ENCODE measurements at regions not wholly inside any gene's neighbourhood (a gene's known extent, or its start where the extent isn't known, plus 50 kb on each side); places are given as distances from the start of the nearest gene placed in this dataset.

GRCh38 chr2:128399256-128399655 is 80.6 kb upstream of the HS6ST1 start:
- TF ChIP-seq EZH2 (IDR thresholded peaks at IDR 0.05; ENCODE audit: borderline replicate concordance, low read depth, low read length, severe bottlenecking) (no peak), POLR2AphosphoS5 (IDR thresholded peaks at IDR 0.05; ENCODE audit: insufficient read depth, low read depth, low read length) (no peak), JUN (IDR thresholded peaks at IDR 0.05; ENCODE audit: borderline replicate concordance, insufficient read depth, insufficient read length, low read depth) (no peak), GATA2 (IDR thresholded peaks at IDR 0.05; ENCODE audit: insufficient read depth, insufficient read length, low read depth, low read length) (no peak)
- TF ChIP-seq, protein P1, sequence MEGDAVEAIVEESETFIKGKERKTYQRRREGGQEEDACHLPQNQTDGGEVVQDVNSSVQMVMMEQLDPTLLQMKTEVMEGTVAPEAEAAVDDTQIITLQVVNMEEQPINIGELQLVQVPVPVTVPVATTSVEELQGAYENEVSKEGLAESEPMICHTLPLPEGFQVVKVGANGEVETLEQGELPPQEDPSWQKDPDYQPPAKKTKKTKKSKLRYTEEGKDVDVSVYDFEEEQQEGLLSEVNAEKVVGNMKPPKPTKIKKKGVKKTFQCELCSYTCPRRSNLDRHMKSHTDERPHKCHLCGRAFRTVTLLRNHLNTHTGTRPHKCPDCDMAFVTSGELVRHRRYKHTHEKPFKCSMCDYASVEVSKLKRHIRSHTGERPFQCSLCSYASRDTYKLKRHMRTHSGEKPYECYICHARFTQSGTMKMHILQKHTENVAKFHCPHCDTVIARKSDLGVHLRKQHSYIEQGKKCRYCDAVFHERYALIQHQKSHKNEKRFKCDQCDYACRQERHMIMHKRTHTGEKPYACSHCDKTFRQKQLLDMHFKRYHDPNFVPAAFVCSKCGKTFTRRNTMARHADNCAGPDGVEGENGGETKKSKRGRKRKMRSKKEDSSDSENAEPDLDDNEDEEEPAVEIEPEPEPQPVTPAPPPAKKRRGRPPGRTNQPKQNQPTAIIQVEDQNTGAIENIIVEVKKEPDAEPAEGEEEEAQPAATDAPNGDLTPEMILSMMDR (IDR thresholded peaks at IDR 0.05; ENCODE audit: extremely low read depth in 1 of 2, insufficient read depth in 1 of 2, low read depth in 1 of 2, low read length in 2 of 2), result no peak
